ENCODE measurements at regions not wholly inside any gene's neighbourhood (a gene's known extent, or its start where the extent isn't known, plus 50 kb on each side); places are given as distances from the start of the nearest gene placed in this dataset.

DNA sequence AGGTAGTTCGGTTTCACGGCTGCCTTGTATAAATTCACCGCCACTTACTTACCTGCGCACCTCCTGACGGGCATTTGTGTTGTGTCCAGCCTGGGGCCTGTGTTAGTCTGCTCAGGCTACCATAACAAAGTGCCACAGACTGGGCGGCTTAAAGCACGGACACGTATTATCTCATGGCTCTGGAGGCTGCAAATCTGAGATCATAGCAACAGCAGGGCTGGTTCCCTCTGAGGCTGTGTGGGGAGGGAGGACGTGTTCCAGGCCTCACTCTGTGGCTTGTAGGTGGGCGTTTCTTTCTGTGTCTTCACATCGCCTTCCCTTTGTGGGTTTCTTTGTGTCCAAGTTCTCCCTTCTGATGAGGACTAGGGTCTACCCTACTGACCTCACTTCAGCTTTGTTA, 93.5 kb upstream of the FZD10 start:
- TF ChIP-seq CTCF (IDR thresholded peaks at IDR 0.05): no peak
- TF ChIP-seq POLR2A (IDR thresholded peaks at IDR 0.05): no peak
